RWPE1 (cell line): ENCODE measurements at regions not wholly inside any gene's neighbourhood (a gene's known extent, or its start where the extent isn't known, plus 50 kb on each side); places are given as distances from the start of the nearest gene placed in this dataset.

Experiments used
- CTCF ChIA-PET: fragments of 350-600 bp; sonication (Branson Sonifier 250); formaldehyde crosslinking; extraction: SDS; loops from one replicate; lab custom pipeline; 2021; lab: Yijun Ruan, JAX
- POLR2A ChIA-PET: fragments of 400-600 bp; formaldehyde crosslinking; extraction: SDS; loops from one replicate; lab custom pipeline; 2020; ENCODE audit warnings: antibody characterized with exemption; ENCODE audit not compliant: low non-redundant PET; lab: Yijun Ruan, JAX
- DNase-seq: peaks from one replicate; pipeline ENCODE4 v3.0.0; 2012; ENCODE audit warnings: low spot score
- H3K27ac ChIP-seq: fragments of 450-650 bp; 2 replicates; pipeline ENCODE4 v1.5.1; 2017
- CTCF ChIP-seq: fragments of 450-650 bp; conservative IDR thresholded peaks from 2 replicates; pipeline ENCODE4 v1.5.1; 2017; ENCODE audit warnings: low read depth, mild to moderate bottlenecking

GRCh38 chr14:61128382-61129167, 147.5 kb downstream of the SLC38A6 start:
- no peak for TF ChIP-seq CTCF
- ChIA-PET CTCF (interaction anchor here (0.6 kb wide), 1 partner anchor 400 kb away, joined by 3 read pairs; no protein-coding TSS in a partner anchor), POLR2A (no interaction called here)
- no peak overlapping the region for H3K27ac ChIP-seq
- DNase-seq = no peak

- DNase-seq = no peak
- TF ChIP-seq CTCF = no peak
- POLR2A ChIA-PET = no interaction called here
- CTCF ChIA-PET = interaction anchor here (0.6 kb wide), 1 partner anchor 220 kb away, joined by 4 read pairs; no protein-coding TSS in a partner anchor
- H3K27ac ChIP-seq = no peak overlapping the region
These were observed 145.8 kb downstream of the SLC38A6 start for GRCh38 chr14:61126603-61127498.

- no peak for DNase-seq
- CTCF ChIA-PET = no interaction called here
These were observed 145.0 kb downstream of the SLC38A6 start for GRCh38 chr14:61125867-61126572.

GRCh38 chr14:61125041-61125866, 144.2 kb downstream of the SLC38A6 start:
- POLR2A ChIA-PET = no interaction called here

More at GRCh38 chr14:61125867-61126572, 145.0 kb downstream of the SLC38A6 start:
- TF ChIP-seq CTCF = no peak
- H3K27ac ChIP-seq = no peak overlapping the region
- POLR2A ChIA-PET = no interaction called here

GRCh38 chr14:61122862-61123261, 141.8 kb downstream of the SLC38A6 start:
- H3K27ac ChIP-seq = no peak overlapping the region
- DNase-seq = no peak
- ChIA-PET CTCF (interaction anchor here (0.6 kb wide), 1 partner anchor 24 kb away, joined by 3 read pairs; no protein-coding TSS in a partner anchor), POLR2A (no interaction called here)
- no peak for TF ChIP-seq CTCF

More at GRCh38 chr14:61125041-61125866, 144.2 kb downstream of the SLC38A6 start:
- CTCF ChIA-PET = no interaction called here
- no peak for DNase-seq
- no peak overlapping the region for H3K27ac ChIP-seq
- TF ChIP-seq CTCF = no peak
